ENCODE measurements at regions not wholly inside any gene's neighbourhood (a gene's known extent, or its start where the extent isn't known, plus 50 kb on each side); places are given as distances from the start of the nearest gene placed in this dataset.

DNA sequence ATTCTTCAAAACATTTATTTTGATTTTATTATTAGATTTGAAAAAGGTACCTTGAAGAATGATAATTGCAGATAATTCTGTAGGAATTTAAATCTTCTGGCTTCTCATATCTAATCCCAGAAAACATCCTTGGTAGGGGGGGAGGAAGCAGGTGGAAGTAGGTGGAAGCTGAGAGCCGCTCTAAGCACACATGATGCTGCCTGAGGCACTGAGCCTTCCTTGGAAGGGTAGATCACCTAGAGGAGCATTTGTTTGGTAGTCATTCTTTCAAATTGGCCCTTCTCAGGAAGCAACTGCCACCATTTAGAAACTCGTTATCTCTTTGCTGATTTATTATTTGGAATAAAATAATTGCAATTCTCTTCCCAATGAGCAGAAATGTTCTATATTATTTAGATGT lies 623.3 kb downstream of the CD109 start:
- intact Hi-C loops (cut with micrococcal nuclease): no loop called here
- Histone ChIP-seq H2AFZ (ENCODE audit: low read depth, low read length) (no peak overlapping the region), H3K9me1 (ENCODE audit: control insufficient read depth, insufficient read depth, low read length) (no peaks in the 10 kb centered on the region), H3K79me2 (ENCODE audit: control insufficient read depth, insufficient read depth, low read length) (no peaks in the 10 kb centered on the region), H3K27ac (ENCODE audit: extremely low read depth, low read depth, low read length) (no peak overlapping the region), H3K9ac (ENCODE audit: insufficient read depth in 1 of 2, low read depth in 2 of 2, low read length in 2 of 2) (no peak overlapping the region), H3K27me3 (ENCODE audit: control insufficient read depth in 2 of 2, insufficient read depth in 2 of 2, low read length in 2 of 2) (no peaks in the 10 kb centered on the region), H3K36me3 (ENCODE audit: control insufficient read depth, insufficient read depth, low read length) (no peaks in the 10 kb centered on the region), H3K4me1 (replicated peaks in 1 of 2; ENCODE audit: control insufficient read depth in 2 of 2, insufficient read depth in 2 of 2, low read length in 2 of 2) (no peaks in the 10 kb centered on the region), H4K20me1 (replicated peaks; ENCODE audit: control insufficient read depth, insufficient read depth, low read length) (no peaks in the 10 kb centered on the region), H3K9me3 (replicated peaks; ENCODE audit: control insufficient read depth, insufficient read depth, low read depth, low read length) (no peaks in the 10 kb centered on the region), H3K4me2 (ENCODE audit: insufficient read depth, low read length) (no peak overlapping the region), H3K4me3 (no peak overlapping the region)
- TF ChIP-seq ZFPM2 (CRISPR knock-in tag; IDR thresholded peaks at IDR 0.05) (no peak), CCAR2 (IDR thresholded peaks at IDR 0.05; ENCODE audit: low read depth, low read length) (no peak), CBX8 (IDR thresholded peaks at IDR 0.05; ENCODE audit: borderline replicate concordance, extremely low read depth, low read depth, low read length, poor library complexity, severe bottlenecking) (no peak), ELF4 (CRISPR knock-in tag; IDR thresholded peaks at IDR 0.05) (no peak), RBM14 (IDR thresholded peaks at IDR 0.05; ENCODE audit: borderline replicate concordance, insufficient read depth, low read depth, low read length) (no peak), POLR2B (IDR thresholded peaks at IDR 0.05; ENCODE audit: low read depth, partially characterized antibody) (no peak), GATA2 (CRISPR knock-in tag; IDR thresholded peaks at IDR 0.05) (no peak), MTA2 (IDR thresholded peaks at IDR 0.05; ENCODE audit: low read depth) (no peak), GABPB1 (CRISPR knock-in tag; IDR thresholded peaks at IDR 0.05) (no peak), ASH1L (IDR thresholded peaks at IDR 0.05; ENCODE audit: borderline replicate concordance, low read depth, partially characterized antibody) (no peak)
- TF ChIP-seq, protein P1, sequence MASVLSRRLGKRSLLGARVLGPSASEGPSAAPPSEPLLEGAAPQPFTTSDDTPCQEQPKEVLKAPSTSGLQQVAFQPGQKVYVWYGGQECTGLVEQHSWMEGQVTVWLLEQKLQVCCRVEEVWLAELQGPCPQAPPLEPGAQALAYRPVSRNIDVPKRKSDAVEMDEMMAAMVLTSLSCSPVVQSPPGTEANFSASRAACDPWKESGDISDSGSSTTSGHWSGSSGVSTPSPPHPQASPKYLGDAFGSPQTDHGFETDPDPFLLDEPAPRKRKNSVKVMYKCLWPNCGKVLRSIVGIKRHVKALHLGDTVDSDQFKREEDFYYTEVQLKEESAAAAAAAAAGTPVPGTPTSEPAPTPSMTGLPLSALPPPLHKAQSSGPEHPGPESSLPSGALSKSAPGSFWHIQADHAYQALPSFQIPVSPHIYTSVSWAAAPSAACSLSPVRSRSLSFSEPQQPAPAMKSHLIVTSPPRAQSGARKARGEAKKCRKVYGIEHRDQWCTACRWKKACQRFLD (CRISPR knock-in tag; IDR thresholded peaks at IDR 0.05): no peak
- TF ChIP-seq, protein P2, sequence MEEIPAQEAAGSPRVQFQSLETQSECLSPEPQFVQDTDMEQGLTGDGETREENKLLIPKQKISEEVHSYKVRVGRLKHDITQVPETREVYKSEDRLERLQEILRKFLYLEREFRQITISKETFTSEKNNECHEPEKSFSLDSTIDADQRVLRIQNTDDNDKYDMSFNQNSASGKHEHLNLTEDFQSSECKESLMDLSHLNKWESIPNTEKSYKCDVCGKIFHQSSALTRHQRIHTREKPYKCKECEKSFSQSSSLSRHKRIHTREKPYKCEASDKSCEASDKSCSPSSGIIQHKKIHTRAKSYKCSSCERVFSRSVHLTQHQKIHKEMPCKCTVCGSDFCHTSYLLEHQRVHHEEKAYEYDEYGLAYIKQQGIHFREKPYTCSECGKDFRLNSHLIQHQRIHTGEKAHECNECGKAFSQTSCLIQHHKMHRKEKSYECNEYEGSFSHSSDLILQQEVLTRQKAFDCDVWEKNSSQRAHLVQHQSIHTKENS (CRISPR knock-in tag; IDR thresholded peaks at IDR 0.05): no peak
- TF ChIP-seq, protein P3, sequence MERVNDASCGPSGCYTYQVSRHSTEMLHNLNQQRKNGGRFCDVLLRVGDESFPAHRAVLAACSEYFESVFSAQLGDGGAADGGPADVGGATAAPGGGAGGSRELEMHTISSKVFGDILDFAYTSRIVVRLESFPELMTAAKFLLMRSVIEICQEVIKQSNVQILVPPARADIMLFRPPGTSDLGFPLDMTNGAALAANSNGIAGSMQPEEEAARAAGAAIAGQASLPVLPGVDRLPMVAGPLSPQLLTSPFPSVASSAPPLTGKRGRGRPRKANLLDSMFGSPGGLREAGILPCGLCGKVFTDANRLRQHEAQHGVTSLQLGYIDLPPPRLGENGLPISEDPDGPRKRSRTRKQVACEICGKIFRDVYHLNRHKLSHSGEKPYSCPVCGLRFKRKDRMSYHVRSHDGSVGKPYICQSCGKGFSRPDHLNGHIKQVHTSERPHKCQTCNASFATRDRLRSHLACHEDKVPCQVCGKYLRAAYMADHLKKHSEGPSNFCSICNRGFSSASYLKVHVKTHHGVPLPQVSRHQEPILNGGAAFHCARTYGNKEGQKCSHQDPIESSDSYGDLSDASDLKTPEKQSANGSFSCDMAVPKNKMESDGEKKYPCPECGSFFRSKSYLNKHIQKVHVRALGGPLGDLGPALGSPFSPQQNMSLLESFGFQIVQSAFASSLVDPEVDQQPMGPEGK (CRISPR knock-in tag; IDR thresholded peaks at IDR 0.05; ENCODE audit: borderline replicate concordance): no peak
- FAIRE-seq (no peak), DNase-seq (ENCODE audit: extremely low read depth in 1 of 4, low spot score in 3 of 4) (no peak), ATAC-seq (no peak)
- WGBS (ENCODE audit: insufficient coverage, low coverage, missing lambda C conversion rate): 0% methylated on average over 2 of the region's 2 CpGs
- POLR2A ChIA-PET: no interaction called here
- BruUV-seq (replicated peaks): no TSS peak
- CTCF ChIA-PET (ENCODE audit: low intra/inter-chr PET ratio): no interaction called here
- in situ Hi-C loops (cut with MboI): no loop called here

All from K562 (cell line).